ENCODE measurements at regions not wholly inside any gene's neighbourhood (a gene's known extent, or its start where the extent isn't known, plus 50 kb on each side); places are given as distances from the start of the nearest gene placed in this dataset.
"Not testable (repeated sequence)": the region's sequence is repeated elsewhere in the genome, so short reads cannot be mapped to it uniquely, and the experiment has no call there.

GRCh38 chr4:177494791-177495190 lies 52.6 kb upstream of the AGA start:
- H3K4me1 ChIP-seq = no peaks in the 10 kb centered on the region
- no peak overlapping the region for H3K4me3 ChIP-seq
- DNase-seq = no peak
- H3K9me3 ChIP-seq = no peaks in the 10 kb centered on the region
- H3K27ac ChIP-seq = no peak overlapping the region
- WGBS, 2 donors = 60 to 70% methylated on average over 2 of the region's 2 CpGs
- H3K27me3 ChIP-seq = no peaks in the 10 kb centered on the region
- no peaks in the 10 kb centered on the region for H3K36me3 ChIP-seq (ENCODE audit: low read depth, missing control alignments)
- TF ChIP-seq POLR2A (IDR thresholded peaks at IDR 0.05) (no peak), CTCF (IDR thresholded peaks at IDR 0.05) (no peak)
- intact Hi-C loops (cut with DNase I; ENCODE audit: low total_unique reads) = no loop called here

GRCh38 chr4:177495626-177496025 lies 53.4 kb upstream of the AGA start:
- 60 to 81% methylated on average over 3 to 14 of the region's 27 CpGs for WGBS, 2 donors
- DNase-seq; H3K4me3 ChIP-seq; H3K36me3 ChIP-seq (ENCODE audit: low read depth, missing control alignments); H3K27me3 ChIP-seq; H3K27ac ChIP-seq; H3K9me3 ChIP-seq; intact Hi-C loops (cut with DNase I; ENCODE audit: low total_unique reads); H3K4me1 ChIP-seq: not testable (repeated sequence)

GRCh38 chr4:177499537-177499936 lies 57.3 kb upstream of the AGA start:
- no peak overlapping the region for H3K4me3 ChIP-seq
- intact Hi-C loops (cut with DNase I; ENCODE audit: low total_unique reads) = no loop called here
- no peaks in the 10 kb centered on the region for H3K27me3 ChIP-seq
- no peaks in the 10 kb centered on the region for H3K9me3 ChIP-seq
- no peaks in the 10 kb centered on the region for H3K4me1 ChIP-seq
- TF ChIP-seq CTCF (IDR thresholded peaks at IDR 0.05) = no peak
- no peak for TF ChIP-seq POLR2A (IDR thresholded peaks at IDR 0.05)
- no peaks in the 10 kb centered on the region for H3K36me3 ChIP-seq (ENCODE audit: low read depth, missing control alignments)
- no peak overlapping the region for H3K27ac ChIP-seq
- no peak for DNase-seq
- WGBS, 2 donors = 87 to 91% methylated on average over 8 to 14 of the region's 14 CpGs

- Histone ChIP-seq H3K27me3 (no peaks in the 10 kb centered on the region), H3K27ac (no peak overlapping the region), H3K36me3 (ENCODE audit: low read depth, missing control alignments) (no peaks in the 10 kb centered on the region), H3K4me1 (no peaks in the 10 kb centered on the region), H3K4me3 (no peak overlapping the region), H3K9me3 (no peaks in the 10 kb centered on the region)
- no peak for DNase-seq
- intact Hi-C loops (cut with DNase I; ENCODE audit: low total_unique reads) = no loop called here
- 82% methylated on average over 9 of the region's 9 CpGs for WGBS, 2 donors
- no peak for TF ChIP-seq CTCF (IDR thresholded peaks at IDR 0.05)
- TF ChIP-seq POLR2A (IDR thresholded peaks at IDR 0.05) = no peak
Observed at GRCh38 chr4:177505171-177505615, 63.0 kb upstream of the AGA start.

- no peak overlapping the region for H3K27ac ChIP-seq
- WGBS, 2 donors = 86 to 95% methylated on average over 6 of the region's 6 CpGs
- no peaks in the 10 kb centered on the region for H3K27me3 ChIP-seq
- no peak for TF ChIP-seq POLR2A (IDR thresholded peaks at IDR 0.05)
- TF ChIP-seq CTCF (IDR thresholded peaks at IDR 0.05) = no peak
- H3K4me1 ChIP-seq = no peaks in the 10 kb centered on the region
- no peak for DNase-seq
- no peaks in the 10 kb centered on the region for H3K9me3 ChIP-seq
- no peaks in the 10 kb centered on the region for H3K36me3 ChIP-seq (ENCODE audit: low read depth, missing control alignments)
- intact Hi-C loops (cut with DNase I; ENCODE audit: low total_unique reads) = no loop called here
- H3K4me3 ChIP-seq = no peak overlapping the region
Observed at GRCh38 chr4:177508662-177509061, 66.4 kb upstream of the AGA start.
